GM12892 (cell line): ENCODE measurements at regions not wholly inside any gene's neighbourhood (a gene's known extent, or its start where the extent isn't known, plus 50 kb on each side); places are given as distances from the start of the nearest gene placed in this dataset.

Source experiments
- POLR2A ChIP-seq: IDR thresholded peaks from 2 replicates; pipeline ENCODE4 v1.6.1; 2011; ENCODE audit warnings: low read depth, low read length, control low read depth
- POLR2AphosphoS5 ChIP-seq: IDR thresholded peaks from 2 replicates; pipeline ENCODE4 v1.6.1; 2011; ENCODE audit warnings: low read depth, low read length, control low read depth
- TAF1 ChIP-seq: IDR thresholded peaks from 2 replicates; pipeline ENCODE4 v1.6.1; 2011; ENCODE audit warnings: low read depth, mild to moderate bottlenecking, control low read depth, low read length, borderline replicate concordance

GRCh38 chr12:13462450-13462849, 265.9 kb downstream of the EMP1 start:
- no peak for TF ChIP-seq POLR2A
- TF ChIP-seq POLR2AphosphoS5 = no peak
- TF ChIP-seq TAF1 = no peak
